ENCODE measurements at regions not wholly inside any gene's neighbourhood (a gene's known extent, or its start where the extent isn't known, plus 50 kb on each side); places are given as distances from the start of the nearest gene placed in this dataset.

GRCh38 chr18:49677081-49677480 is 115.2 kb downstream of the LIPG start:
- H3K4me3 ChIP-seq (ENCODE audit: low read depth, low read length) = no peak overlapping the region
- TF ChIP-seq, protein P1, sequence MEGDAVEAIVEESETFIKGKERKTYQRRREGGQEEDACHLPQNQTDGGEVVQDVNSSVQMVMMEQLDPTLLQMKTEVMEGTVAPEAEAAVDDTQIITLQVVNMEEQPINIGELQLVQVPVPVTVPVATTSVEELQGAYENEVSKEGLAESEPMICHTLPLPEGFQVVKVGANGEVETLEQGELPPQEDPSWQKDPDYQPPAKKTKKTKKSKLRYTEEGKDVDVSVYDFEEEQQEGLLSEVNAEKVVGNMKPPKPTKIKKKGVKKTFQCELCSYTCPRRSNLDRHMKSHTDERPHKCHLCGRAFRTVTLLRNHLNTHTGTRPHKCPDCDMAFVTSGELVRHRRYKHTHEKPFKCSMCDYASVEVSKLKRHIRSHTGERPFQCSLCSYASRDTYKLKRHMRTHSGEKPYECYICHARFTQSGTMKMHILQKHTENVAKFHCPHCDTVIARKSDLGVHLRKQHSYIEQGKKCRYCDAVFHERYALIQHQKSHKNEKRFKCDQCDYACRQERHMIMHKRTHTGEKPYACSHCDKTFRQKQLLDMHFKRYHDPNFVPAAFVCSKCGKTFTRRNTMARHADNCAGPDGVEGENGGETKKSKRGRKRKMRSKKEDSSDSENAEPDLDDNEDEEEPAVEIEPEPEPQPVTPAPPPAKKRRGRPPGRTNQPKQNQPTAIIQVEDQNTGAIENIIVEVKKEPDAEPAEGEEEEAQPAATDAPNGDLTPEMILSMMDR (IDR thresholded peaks at IDR 0.05; ENCODE audit: insufficient read depth, low read length) = no peak
- no peak for DNase-seq (ENCODE audit: low read depth)

DNA sequence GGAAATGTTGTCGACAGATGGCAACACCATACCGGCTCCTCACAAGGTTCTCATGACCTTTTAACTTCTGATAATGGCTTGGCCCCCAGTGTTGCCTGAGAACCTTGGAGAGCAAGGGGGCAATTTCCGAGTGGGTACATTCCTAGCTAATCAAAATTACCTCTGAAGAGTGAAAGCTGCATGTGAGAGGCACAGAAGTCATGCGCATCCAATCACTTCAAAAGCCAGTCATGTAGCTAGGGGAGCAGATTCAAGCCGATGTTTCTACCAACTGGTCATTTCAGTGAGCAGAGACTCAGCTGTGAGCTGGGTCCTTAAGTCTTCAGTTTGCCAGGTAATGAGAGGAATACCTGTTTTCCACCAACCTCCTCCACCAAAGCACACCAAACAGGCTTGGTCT is 111.4 kb downstream of the LIPG start:
- no peak overlapping the region for H3K4me3 ChIP-seq (ENCODE audit: low read depth, low read length)
- TF ChIP-seq, protein P1 (IDR thresholded peaks at IDR 0.05; ENCODE audit: insufficient read depth, low read length) = no peak
- no peak for DNase-seq (ENCODE audit: low read depth)

- H3K4me3 ChIP-seq (ENCODE audit: low read depth, low read length) = no peak overlapping the region
- TF ChIP-seq, protein P1 (IDR thresholded peaks at IDR 0.05; ENCODE audit: insufficient read depth, low read length) = no peak
- no peak for DNase-seq (ENCODE audit: low read depth)
These were observed 111.0 kb downstream of the LIPG start for GRCh38 chr18:49672853-49673252.

- H3K4me3 ChIP-seq (ENCODE audit: low read depth, low read length) = no peak overlapping the region
- no peak for DNase-seq (ENCODE audit: low read depth)
- TF ChIP-seq, protein P1 (IDR thresholded peaks at IDR 0.05; ENCODE audit: insufficient read depth, low read length) = no peak
These were observed 107.5 kb downstream of the LIPG start for GRCh38 chr18:49669403-49669802.

DNA sequence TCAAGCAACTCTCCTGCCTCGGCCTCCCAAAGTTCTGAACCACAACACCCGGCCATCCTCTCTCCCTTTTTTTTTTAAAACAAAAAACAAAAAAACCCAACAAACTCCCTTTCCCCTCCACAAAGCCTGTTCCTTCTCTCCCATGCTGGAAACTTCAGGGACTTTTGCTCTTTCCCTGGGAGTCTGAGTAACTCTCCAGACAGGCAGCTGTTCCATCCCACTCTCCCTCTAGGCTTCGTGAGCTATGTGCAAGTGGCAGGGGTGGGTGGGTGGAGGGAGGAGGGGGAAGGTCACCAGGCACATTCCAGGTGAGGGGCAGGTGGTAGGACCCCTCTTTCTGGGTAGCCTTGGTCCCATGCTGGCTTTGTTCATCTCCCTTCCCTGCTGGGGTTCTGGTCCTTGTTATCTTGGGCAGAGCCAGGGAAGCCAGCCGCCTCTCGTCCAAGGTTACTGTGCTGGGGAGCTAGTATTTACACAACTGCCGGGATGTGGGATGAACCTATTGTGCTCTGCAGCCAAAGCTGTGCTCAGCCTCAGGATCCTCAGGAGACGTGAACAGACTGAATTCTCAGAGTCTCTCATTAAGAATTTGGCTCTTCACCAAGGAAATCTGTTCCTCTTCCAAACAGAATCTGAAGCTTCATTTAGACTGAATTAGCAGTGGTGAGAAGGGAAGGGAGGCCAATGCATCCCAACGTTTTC is 106.9 kb downstream of the LIPG start:
- peak; percentile 54 for DNase-seq (ENCODE audit: low read depth)
- H3K4me3 ChIP-seq (ENCODE audit: low read depth, low read length) = no peak overlapping the region
- TF ChIP-seq, protein P1 (IDR thresholded peaks at IDR 0.05; ENCODE audit: insufficient read depth, low read length) = no peak

- no peak overlapping the region for H3K4me3 ChIP-seq (ENCODE audit: low read depth, low read length)
- no peak for DNase-seq (ENCODE audit: low read depth)
- TF ChIP-seq, protein P1 (IDR thresholded peaks at IDR 0.05; ENCODE audit: insufficient read depth, low read length) = no peak
These were observed 105.6 kb downstream of the LIPG start for GRCh38 chr18:49667462-49667861.

Data from fibroblast of the aortic adventitia (primary cell).